ENCODE measurements at regions not wholly inside any gene's neighbourhood (a gene's known extent, or its start where the extent isn't known, plus 50 kb on each side); places are given as distances from the start of the nearest gene placed in this dataset.
"Not testable (repeated sequence)": the region's sequence is repeated elsewhere in the genome, so short reads cannot be mapped to it uniquely, and the experiment has no call there.

DNA sequence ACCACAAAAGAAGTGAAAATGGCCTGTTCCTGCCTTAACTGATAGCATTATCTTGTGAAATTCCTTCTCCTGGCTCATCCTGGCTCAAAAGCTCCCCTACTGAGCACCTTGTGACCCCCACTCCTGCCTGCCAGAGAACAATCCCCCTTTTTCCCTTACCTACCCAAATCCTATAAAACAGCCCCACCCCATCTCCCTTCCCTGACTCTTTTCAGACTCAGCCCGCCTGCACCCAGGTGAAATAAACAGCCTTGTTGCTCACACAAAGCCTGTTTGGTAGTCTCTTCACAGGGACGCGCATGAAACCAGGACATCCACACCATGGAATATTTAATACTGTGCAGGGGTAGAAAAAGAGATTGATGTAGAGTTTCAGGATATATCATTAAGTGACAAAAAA lies 1677.0 kb downstream of the C4orf33 start:
- FAIRE-seq; H3K9me3 ChIP-seq (replicated peaks; ENCODE audit: control insufficient read depth, insufficient read depth, low read length); H4K20me1 ChIP-seq (ENCODE audit: control insufficient read depth, insufficient read depth); H3K4me2 ChIP-seq (ENCODE audit: control insufficient read depth, insufficient read depth); H3K4me1 ChIP-seq (ENCODE audit: control insufficient read depth, insufficient read depth, low read length); in situ Hi-C loops (cut with MboI); DNase-seq (ENCODE audit: low read depth, low spot score); POLR2A ChIA-PET; H3K79me2 ChIP-seq (ENCODE audit: control insufficient read depth, insufficient read depth, low read length); BruUV-seq (replicated peaks); ATAC-seq; CTCF ChIA-PET; RAD21 ChIA-PET (ENCODE audit: unreplicated experiment); H3K36me3 ChIP-seq (ENCODE audit: control insufficient read depth in 2 of 2, insufficient read depth in 2 of 2, low read length in 1 of 2); H2AFZ ChIP-seq (ENCODE audit: control insufficient read depth, low read depth, low read length); intact Hi-C loops (cut with micrococcal nuclease; ENCODE audit: unreplicated experiment); H3K27ac ChIP-seq (ENCODE audit: control insufficient read depth, insufficient read depth); H3K9ac ChIP-seq (ENCODE audit: control insufficient read depth, insufficient read depth, low read length); H3K27me3 ChIP-seq (replicated peaks in 1 of 2; ENCODE audit: control insufficient read depth in 2 of 2, insufficient read depth in 2 of 2, low read length in 1 of 2); H3K4me3 ChIP-seq: not testable (repeated sequence)
- WGBS (ENCODE audit: insufficient coverage, insufficient replicate concordance, low lambda C conversion rate, missing lambda C conversion rate): 67% methylated on average over 3 of the region's 3 CpGs
- SMC1A ChIA-PET (ENCODE audit: uncharacterized antibody, unreplicated experiment): interaction anchor here (0.7 kb wide), 1 partner anchor 164 kb away, joined by 3 read pairs; no protein-coding TSS in a partner anchor

- TF ChIP-seq ATF7 (IDR thresholded peaks at IDR 0.05; ENCODE audit: low read depth) (no peak), CTCF (IDR thresholded peaks at IDR 0.05 in 2 of 3, conservative IDR thresholded peaks at IDR 0.05 in 1 of 3; ENCODE audit: control insufficient read depth in 2 of 3, extremely low read depth in 1 of 3, insufficient read depth in 1 of 3, low read depth in 3 of 3, low read length in 3 of 3) (peak; percentile 31 to 42 (median 42); a peak in 5 of 6 replicates), RAD21 (IDR thresholded peaks at IDR 0.05; ENCODE audit: insufficient read depth, low read depth, low read length) (peak; percentile 38; the same call in 1 of the 2 replicates)
- no peaks in the 10 kb centered on the region for H3K27me3 ChIP-seq (replicated peaks in 1 of 2; ENCODE audit: control insufficient read depth in 2 of 2, insufficient read depth in 2 of 2, low read length in 1 of 2)
- ChIA-PET POLR2A (no interaction called here), CTCF (interaction anchor here (0.7 to 2.8 kb wide), 14 partner anchors 9 to 1446 kb away, joined by 3 to 29 read pairs (median 4); no protein-coding TSS in a partner anchor), SMC1A (ENCODE audit: uncharacterized antibody, unreplicated experiment) (interaction anchor here (0.7 to 2.4 kb wide), 7 partner anchors 11 to 246 kb away, joined by 3 to 18 read pairs (median 5); no protein-coding TSS in a partner anchor), RAD21 (ENCODE audit: unreplicated experiment) (interaction anchor here (1.1 to 1.8 kb wide), 5 partner anchors 11 to 1446 kb away, joined by 3 to 14 read pairs (median 3); no protein-coding TSS in a partner anchor)
- H3K4me2 ChIP-seq (ENCODE audit: control insufficient read depth, insufficient read depth): no peak overlapping the region
- no peak overlapping the region for H3K4me3 ChIP-seq
- H3K4me1 ChIP-seq (ENCODE audit: control insufficient read depth, insufficient read depth, low read length): no peaks in the 10 kb centered on the region
- WGBS (ENCODE audit: insufficient coverage, insufficient replicate concordance, low lambda C conversion rate, missing lambda C conversion rate): 1% methylated on average over 3 of the region's 3 CpGs
- H4K20me1 ChIP-seq (ENCODE audit: control insufficient read depth, insufficient read depth): no peaks in the 10 kb centered on the region
- H3K27ac ChIP-seq (ENCODE audit: control insufficient read depth, insufficient read depth): no peak overlapping the region
- FAIRE-seq: peak; percentile 66
- no peaks in the 10 kb centered on the region for H3K36me3 ChIP-seq (ENCODE audit: control insufficient read depth in 2 of 2, insufficient read depth in 2 of 2, low read length in 1 of 2)
- ATAC-seq: peak; percentile 74
- no peaks in the 10 kb centered on the region for H3K79me2 ChIP-seq (ENCODE audit: control insufficient read depth, insufficient read depth, low read length)
- in situ Hi-C loops (cut with MboI): no loop called here
- no TSS peak for BruUV-seq (replicated peaks)
- intact Hi-C loops (cut with micrococcal nuclease; ENCODE audit: unreplicated experiment): loop anchor here (10.0 kb wide), 1 partner anchor 454 kb away; no protein-coding TSS in a partner anchor
- H3K9me3 ChIP-seq (replicated peaks; ENCODE audit: control insufficient read depth, insufficient read depth, low read length): no peaks in the 10 kb centered on the region
- no peak for DNase-seq (ENCODE audit: low read depth, low spot score)
- no peak overlapping the region for H3K9ac ChIP-seq (ENCODE audit: control insufficient read depth, insufficient read depth, low read length)
- H2AFZ ChIP-seq (ENCODE audit: control insufficient read depth, low read depth, low read length): no peak overlapping the region
Measured at GRCh38 chr4:130808492-130808891, 1712.5 kb downstream of the C4orf33 start.

Measured in GM12878 (cell line).